NCI-H524 (cell line): ENCODE measurements at regions not wholly inside any gene's neighbourhood (a gene's known extent, or its start where the extent isn't known, plus 50 kb on each side); places are given as distances from the start of the nearest gene placed in this dataset.
A peak's percentile ranks its signal among the peaks of the same experiment; 100 is the strongest.
"Not testable (repeated sequence)": the region's sequence is repeated elsewhere in the genome, so short reads cannot be mapped to it uniquely, and the experiment has no call there.

ENCODE experiments used
- DNase-seq, 2 experiments: peaks; one replicate each; lab custom pipeline; 2025; lab: John Stamatoyannopoulos, UW

DNA sequence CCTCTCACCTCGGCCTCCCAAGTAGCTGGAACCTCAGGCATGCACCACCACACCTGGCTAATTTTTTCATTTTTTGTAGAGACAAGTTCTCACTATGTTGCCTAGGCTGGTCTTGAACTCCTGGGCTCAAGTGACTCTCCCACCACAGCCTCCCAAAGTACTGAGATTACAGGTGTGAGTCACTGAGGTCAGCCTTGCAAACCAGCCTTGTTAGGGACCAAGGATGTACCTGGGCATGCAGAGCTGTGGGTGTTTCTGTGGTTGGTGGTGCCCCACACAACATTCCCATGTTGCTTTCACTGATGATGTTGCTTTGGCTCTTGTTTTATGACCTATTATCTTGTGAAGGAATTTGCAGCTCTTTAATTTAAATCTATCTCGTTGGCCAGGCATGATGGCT lies 54.8 kb downstream of the OTUD1 start:
- no peak for DNase-seq

DNA sequence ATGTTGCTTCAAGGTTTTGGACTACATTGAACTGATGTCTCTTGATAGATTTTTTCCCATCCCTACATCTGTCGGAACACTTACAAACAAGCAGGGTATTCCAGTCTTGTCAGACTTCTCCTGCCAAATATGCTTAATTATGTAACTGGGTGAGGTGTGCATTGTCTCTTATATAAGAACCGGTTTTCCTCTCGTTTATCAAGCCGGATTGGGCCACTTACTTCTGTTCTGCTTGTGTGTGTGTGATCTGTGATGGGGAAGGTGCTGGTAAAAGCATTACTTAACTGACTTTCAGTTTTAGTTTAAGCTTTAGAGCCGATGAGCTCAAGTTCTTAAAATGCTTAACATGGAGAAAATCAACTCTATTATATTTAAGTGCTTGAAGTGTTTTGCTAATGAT lies 57.9 kb downstream of the OTUD1 start:
- no peak for DNase-seq

DNA sequence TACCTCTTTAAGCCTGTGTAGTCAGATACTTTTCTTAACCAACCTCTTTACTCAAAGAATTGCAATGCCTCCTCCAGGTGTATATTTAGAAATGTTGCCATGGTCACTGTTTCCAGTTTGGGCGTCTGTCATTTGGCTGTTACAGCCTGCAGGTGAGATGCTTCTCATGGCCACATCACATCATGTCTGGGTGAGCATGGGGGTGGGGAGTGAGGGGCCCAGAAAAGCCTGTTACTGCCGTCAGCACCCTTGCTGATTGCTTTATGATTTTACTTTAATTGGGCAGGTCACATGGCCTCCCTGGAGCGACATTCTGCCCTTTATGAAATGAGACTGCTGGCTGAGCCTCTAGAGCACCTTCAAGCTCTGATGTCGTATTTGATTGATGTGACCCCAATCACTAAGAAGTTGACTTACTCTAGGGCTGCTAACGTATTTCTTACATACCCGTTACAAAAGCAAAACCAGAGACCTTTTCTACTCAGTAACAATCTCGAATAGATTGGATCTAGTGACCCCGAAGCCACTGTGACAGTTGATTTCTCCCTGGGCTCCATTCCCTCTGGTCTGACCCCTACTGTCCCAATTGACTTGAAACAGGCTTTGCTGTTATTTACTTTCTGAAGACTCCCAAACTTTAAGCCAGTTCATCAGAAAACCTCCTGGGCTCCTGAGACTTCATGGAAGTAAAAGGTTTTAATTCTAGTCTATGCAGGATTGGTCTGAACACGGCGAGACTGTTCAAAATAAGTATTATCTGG lies 60.7 kb downstream of the OTUD1 start:
- DNase-seq: no peak

DNA sequence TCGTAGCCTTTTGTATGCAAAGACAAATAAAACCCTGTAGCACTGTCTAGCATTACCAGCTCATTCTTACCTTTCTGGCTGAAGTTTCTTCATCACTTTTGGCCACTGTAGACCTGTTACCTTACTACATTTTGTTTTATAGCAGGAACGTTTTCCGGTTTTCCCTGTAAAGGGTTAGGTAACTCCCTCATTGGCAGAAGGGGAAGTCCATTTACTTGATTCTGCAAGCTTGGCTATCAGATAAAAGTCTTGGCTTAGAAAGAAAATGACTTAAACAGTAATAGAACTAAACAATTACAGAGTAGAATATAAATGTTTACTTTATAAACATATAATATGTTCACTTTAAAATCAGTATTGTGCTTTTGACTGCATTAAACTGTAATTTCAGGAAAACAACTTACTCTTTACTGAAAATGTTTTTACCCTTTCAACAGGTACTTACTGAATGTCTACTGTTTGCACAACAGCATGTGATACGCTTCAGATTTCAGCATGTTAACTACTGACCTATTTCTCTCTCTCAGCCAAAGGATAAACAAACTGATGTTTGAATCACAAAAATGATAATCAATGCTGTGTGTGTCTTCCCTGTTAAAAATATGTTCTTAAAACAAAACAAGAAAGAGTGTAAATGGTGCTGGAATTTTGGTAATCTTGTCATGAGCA lies 67.1 kb downstream of the OTUD1 start:
- DNase-seq: no peak

DNA sequence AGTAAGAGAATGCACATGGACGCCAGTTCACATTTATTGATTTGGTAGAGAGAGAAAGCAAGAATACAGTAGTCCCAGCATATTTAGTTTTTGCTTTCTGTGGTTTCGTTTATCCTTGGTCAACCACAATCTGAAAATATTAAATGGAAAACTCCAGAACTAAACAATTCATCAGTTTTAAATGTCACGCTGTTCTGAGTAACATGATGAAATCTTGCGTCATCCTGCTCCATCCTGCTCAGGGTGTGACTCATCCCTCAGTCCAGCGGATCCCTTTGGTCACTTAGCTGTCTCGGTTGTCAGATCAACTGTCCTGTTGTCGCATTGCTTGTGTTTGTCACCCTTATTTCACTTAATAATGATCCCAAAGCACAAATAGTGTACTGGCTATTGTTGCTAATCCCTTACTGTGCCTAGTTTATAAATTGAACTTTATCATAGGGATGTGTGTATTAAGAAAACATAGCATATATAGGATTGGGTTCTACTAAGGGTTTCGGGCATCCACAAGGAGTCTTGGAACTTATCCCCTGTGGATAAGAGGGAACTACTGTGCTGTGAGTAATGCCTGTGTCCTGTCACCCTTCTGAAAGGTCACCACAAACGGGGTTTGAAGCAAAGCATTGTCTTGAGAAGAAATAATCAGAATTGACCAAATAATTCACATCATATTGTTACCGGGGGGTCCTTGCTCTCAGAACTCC lies 73.6 kb downstream of the OTUD1 start:
- DNase-seq: no peak

DNA sequence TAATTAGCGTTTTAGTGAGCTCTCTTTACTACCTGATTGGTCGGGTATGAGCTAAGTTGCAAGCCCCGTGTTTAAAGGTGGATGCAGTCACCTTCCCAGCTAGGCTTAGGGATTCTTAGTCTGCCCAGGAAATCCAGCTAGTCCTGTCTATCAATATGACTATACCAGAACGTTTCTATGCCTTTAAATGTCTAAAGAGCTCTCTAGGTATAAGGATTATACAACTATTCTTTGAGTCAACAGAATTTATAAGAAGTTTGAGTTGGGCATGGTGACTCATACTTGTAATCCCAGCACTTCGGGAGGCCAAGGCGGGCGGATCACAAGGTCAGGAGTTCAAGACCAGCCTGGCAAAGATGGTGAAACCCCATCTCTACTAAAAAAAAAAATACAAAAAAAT lies 74.7 kb downstream of the OTUD1 start:
- DNase-seq: not testable (repeated sequence)

DNA sequence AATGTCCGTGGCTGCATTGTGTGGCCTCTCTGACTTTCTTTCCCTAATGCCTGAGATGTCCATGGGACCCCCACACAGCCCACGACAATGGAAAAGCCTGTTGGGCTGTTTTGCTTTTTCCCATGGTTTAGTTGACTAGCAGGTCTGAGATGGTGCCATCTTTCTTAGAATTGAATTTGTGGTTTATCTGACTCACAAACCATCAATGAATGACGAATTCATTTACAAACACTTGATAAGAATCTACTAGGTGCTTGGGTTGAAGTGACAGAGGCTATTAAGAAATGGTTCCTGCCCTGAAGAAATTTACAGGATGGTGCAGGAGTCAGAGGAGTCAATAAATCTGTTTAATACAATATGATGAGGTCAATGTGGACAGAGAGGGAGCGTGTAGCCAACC lies 75.4 kb downstream of the OTUD1 start:
- DNase-seq: no peak

DNA sequence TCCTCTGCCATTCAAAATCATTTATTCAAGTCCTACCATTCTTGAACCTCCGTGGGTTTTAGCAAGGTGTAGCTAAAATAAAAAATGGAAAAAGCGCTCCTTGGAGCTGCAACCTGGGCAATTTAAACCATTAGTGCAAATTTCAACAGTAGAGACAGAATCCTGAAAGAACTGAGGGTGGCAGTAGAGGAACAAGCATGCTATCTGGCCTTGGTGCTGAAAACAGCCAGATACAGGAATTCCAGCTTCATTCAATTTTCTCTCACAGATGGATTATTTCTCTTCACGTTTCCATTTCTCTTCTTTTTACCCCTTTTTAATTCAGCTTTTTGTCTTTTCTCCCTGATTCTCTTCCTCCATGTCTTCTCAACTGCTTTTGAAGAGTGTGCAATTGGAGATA lies 77.7 kb downstream of the OTUD1 start:
- peak in 1 of 2 experiments; percentile 7 for DNase-seq

DNA sequence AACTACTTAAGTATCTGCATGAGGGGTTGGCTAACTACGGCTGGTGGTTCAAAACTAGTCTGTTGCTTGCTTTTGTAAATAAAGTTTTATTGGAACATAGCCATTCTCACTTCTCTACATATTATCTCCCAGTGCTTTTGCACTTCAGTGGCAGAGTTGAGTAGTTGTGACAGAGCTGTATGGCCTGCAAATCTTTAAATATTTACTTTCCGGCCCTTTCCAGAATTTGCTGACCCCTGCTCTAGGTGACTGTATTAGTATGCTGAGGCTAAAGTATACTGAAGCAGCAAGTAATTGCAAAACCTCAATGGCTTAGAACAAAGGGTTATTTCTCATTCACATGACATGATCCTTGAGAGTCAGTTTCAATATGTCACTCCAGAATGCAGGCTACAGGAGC lies 78.3 kb downstream of the OTUD1 start:
- DNase-seq: no peak

DNA sequence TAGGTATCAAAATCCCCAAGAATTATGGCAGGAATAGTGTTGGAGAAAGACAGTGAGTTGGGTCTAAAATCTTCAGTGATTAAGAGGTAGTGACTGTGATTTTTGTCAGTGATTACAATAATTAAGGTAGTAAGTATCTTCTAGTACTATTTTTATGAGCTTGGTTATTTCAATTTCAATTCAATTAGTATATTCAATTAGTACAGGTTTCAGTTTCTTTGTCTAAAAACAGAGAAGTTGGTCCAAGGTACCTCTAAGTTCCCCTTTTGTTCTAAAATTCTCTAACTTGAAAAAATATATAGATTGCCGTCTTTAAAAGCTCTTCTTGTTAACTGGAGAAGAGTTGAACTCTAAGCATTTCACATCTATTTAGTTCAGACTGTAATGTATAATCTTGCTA lies 82.9 kb downstream of the OTUD1 start:
- DNase-seq: no peak

DNA sequence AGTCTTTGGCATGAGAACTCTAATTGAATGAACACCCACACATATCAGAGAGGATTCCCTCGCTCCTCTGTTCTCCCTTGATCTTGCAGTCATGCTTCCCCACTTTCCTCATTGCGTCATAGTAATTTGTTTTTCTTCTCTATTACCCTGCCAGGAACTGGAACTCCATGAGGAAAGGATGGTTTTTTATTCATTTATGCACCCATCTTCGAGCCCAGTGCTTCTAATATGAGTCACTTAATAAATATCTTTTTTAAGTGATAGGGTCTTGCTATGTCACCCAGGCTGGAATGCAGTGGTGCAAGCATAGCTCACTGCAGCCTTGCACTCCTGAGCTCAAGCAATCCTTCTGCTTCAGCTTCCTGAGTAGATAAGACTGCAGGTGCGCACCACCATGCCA lies 83.5 kb downstream of the OTUD1 start:
- no peak for DNase-seq

DNA sequence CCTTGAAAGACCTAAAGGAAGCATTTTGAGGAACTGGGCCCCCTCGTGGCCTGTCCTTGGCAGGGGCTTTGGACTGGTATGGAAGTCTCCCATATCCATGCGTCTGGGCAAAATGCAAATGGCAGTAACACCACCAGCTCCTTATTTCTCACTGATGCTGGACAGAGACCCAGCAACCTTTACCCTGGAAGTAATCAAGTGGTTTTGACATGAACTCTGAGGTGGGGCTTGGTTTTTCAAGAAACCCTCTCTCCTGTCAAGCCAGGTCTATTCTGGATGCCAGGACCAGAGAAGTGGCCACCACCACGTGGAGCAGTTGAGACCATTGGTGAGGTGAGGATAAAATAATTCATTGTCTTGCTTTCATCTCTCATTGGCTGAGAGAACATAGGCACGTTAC lies 84.4 kb downstream of the OTUD1 start:
- DNase-seq: peak in 1 of 2 experiments; percentile 1

DNA sequence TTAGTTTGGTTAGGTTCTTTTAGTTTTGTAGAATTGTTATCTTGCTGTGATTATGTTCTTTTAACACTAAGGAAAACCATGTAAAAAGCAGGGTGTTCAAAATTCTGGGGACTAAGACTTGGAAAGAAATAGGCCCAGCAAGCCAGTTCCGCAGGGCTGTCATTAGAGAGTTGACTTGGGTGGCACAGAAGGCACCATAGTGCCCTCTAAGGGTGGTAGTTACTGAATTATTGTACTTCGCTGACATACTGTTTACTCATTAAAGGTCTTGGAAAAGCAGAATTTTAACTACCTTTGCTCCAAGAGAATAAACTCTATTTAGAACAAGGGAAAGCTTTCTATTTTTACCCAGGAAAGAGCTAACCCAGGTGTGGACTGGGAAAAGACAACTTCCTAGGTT lies 86.5 kb downstream of the OTUD1 start:
- DNase-seq: no peak

DNA sequence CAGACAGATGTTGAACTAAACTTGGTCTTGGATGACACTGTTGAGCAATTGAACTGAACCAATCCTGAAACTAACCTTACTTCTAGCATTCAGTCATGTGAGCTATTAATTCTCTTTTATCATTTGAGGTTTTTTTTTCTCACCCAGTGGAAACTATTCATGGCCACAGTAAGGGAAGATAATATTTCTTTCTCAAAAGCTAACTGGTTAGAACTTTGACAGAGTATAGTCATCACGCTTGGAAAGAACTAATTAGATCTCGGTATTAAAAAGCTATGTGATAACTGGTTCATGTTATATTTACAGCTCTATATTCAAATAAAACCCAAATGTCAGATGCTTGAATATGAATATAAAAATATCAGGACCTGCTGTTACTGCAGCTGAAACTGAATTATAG lies 89.5 kb downstream of the OTUD1 start:
- no peak for DNase-seq

DNA sequence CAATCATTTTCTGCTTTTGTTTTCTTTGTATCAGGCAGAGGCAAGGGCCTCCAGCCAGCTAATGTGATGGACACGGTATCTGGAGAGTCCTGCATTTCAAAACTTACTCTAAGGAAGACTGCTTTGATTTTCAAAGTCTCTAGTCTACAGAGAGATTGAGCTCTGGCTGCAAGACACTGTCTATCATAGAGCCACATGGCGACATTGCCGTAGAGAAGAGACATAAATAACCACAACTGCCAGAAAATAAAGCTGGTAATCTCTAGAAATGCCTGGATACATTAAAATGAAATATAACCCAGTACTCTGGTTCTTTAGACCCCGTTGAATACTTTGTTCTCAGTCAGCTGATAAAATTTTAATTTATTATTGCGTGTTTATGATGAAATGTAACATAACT lies 90.8 kb downstream of the OTUD1 start:
- DNase-seq: no peak

DNA sequence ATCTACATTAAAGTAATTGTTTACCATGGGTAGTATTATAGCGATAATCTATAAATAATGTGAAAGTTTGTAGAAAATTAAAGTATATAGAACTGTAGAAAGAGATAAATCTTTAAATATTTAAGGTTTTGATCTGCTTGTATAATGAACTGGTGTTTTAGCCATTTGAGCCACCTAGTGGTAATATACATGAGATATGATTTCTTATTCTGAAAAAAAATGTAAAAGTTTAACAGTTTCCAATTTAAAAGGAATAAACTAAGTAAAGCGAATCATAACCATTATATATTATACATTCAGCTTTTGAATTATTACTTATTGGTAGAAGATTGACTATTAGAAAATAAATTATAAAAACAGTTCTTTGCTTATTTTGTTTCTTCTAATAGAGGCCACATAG lies 91.2 kb downstream of the OTUD1 start:
- DNase-seq: no peak

DNA sequence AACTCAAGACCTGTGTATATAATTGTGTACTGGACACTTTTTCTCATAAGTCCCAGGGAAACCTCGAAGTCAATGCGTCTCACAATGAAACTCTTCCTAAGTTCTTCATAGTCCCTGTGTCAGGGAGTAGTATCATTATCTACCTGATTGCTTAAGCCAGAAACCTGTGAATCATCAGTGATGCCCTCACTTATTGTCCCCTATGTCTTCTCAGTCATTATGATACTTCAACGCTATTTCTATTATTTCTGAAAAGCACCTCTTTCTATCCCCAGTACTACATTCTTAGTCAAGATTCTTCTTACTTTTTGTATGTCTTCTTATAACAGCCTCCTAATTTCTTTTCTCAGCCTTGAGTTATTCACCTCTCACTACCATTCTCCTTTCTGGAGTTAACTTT lies 94.3 kb downstream of the OTUD1 start:
- no peak for DNase-seq

DNA sequence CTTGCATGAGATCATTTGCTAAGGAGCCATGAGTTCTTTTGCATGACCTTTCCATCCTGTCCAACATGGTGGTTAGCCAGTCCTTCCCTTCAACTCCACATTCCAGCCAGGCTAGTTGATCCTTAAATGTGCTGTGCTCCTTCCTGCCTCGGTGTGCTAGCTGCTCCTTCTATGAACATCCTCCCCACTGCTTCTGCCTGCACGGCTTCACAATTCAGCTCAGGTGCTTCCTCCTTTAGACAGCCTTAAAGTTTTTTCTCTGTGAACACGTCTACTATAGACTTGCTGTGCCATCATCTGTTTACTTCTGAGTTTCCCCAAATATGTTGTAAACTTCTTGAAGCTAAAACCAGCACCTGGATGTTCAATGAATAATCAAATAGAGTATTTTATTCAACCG lies 95.5 kb downstream of the OTUD1 start:
- no peak for DNase-seq

DNA sequence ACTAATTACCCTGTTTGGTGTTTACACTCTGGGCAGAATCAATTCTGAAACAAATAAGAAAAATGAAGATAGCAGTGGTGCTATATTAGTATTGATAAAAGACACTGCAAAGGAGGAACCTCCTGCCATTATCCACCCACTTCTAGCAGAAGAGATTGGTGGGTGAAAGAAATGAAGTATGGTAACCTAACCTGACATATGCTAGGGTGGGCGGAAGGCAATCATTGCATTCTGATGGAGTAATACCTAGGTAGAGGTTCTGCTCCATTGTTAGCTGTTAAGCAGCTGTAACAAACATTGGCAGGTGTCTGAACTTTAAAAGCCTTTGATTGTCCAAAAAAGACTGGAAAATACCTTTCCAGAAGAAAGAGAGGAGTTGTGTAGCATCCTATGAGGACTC lies 95.9 kb downstream of the OTUD1 start:
- no peak for DNase-seq

DNA sequence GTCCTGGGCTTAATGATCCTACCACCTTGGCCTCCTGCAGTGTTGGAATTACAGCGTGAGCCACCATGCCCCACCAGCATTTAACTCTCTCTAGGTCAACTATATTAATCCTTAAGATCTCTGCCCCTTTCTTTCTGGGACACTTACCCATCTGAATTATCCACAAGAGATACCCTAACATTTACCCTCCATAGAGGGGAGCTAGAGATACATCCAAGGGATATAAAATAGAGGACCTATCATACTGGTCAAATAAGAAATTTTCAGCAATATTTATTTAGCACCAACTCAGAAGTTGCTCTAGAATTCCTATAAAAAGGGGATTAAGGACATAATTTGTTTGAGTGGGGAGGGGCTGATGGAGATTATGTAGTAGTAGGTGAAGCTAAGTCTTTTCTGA lies 96.5 kb downstream of the OTUD1 start:
- DNase-seq: peak in 1 of 2 experiments; percentile 3

DNA sequence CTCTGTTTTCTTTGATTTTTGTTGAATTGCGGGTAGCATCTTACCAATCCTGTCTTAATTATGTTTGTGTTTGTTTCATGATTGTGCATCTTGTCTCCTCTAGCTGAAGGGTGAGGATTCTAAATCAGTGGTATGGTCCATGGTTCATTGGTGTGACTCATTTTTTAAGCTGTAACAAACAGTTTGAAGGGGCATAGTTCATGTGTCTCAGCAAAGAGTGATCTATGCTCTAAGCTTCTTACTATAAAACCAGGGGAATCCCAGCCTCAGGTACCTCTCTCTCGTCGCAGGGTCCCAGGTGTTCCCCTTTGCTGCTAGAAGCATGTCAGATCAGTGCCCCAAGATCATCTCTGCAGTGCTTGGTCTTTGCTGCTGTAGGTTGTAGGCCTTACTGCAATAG lies 100.1 kb downstream of the OTUD1 start:
- no peak for DNase-seq

DNA sequence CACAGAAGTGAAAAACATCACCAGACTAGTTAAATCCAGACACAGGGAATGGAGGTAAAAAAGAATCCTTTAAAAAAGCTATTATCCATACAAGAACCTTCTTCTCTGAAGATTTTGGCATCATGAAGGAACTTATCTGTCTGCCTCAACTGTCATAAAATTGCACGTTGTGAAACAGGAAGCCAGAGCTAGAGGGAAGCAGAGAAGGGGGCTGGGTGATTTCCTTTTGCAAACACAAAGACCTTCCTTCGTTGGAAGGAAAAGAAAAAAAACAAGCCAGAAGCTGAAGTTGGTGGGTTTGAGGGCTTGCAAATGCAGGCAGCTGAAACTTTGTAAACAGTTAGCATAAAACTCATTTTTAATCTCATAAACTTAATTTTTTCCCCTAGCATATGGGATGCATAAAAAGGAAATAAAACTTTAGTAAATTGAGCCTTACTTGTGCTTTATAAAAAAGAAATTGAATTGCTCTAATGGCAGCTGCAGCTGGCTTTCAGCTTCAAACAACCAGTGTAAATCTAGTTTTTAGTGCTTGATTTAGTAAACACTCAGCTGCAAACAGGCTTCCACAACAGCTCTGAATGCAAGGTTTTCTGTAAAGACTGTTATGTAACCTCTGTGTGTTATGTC lies 101.6 kb downstream of the OTUD1 start:
- no peak for DNase-seq
